ENCODE measurements at regions not wholly inside any gene's neighbourhood (a gene's known extent, or its start where the extent isn't known, plus 50 kb on each side); places are given as distances from the start of the nearest gene placed in this dataset.

- intact Hi-C loops (cut with DNase I; ENCODE audit: low total_unique reads): no loop called here
- TF ChIP-seq POLR2AphosphoS5 (IDR thresholded peaks at IDR 0.05): no peak
- TF ChIP-seq CTCF (IDR thresholded peaks at IDR 0.05): no peak
- no peak for TF ChIP-seq POLR2A (IDR thresholded peaks at IDR 0.05)
Measured at GRCh38 chr1:80023358-80023757, 1016.8 kb upstream of the ADGRL4 start.

GRCh38 chr1:80021891-80022290 is 1015.4 kb upstream of the ADGRL4 start:
- Histone ChIP-seq H3K9me3 (no peaks in the 10 kb centered on the region), H3K4me3 (no peak overlapping the region), H3K27me3 (no peaks in the 10 kb centered on the region), H3K27ac (no peak overlapping the region), H3K36me3 (no peaks in the 10 kb centered on the region), H3K4me1 (no peaks in the 10 kb centered on the region)
- TF ChIP-seq POLR2A (IDR thresholded peaks at IDR 0.05) (no peak), POLR2AphosphoS5 (IDR thresholded peaks at IDR 0.05) (no peak), CTCF (IDR thresholded peaks at IDR 0.05) (no peak)
- intact Hi-C loops (cut with DNase I; ENCODE audit: low total_unique reads): no loop called here
- no peak for DNase-seq (ENCODE audit: low spot score in 2 of 2)

More at GRCh38 chr1:80023358-80023757, 1016.8 kb upstream of the ADGRL4 start:
- Histone ChIP-seq H3K9me3 (no peaks in the 10 kb centered on the region), H3K36me3 (no peaks in the 10 kb centered on the region), H3K4me1 (no peaks in the 10 kb centered on the region), H3K27ac (no peak overlapping the region), H3K27me3 (no peaks in the 10 kb centered on the region), H3K4me3 (no peak overlapping the region)
- no peak for DNase-seq (ENCODE audit: low spot score in 2 of 2)

GRCh38 chr1:80018348-80018747 is 1011.8 kb upstream of the ADGRL4 start:
- DNase-seq (ENCODE audit: low spot score in 2 of 2): no peak
- intact Hi-C loops (cut with DNase I; ENCODE audit: low total_unique reads): no loop called here
- H3K4me3 ChIP-seq: no peak overlapping the region
- H3K9me3 ChIP-seq: no peaks in the 10 kb centered on the region
- no peaks in the 10 kb centered on the region for H3K27me3 ChIP-seq
- no peak for TF ChIP-seq POLR2AphosphoS5 (IDR thresholded peaks at IDR 0.05)
- no peak for TF ChIP-seq POLR2A (IDR thresholded peaks at IDR 0.05)
- TF ChIP-seq CTCF (IDR thresholded peaks at IDR 0.05): no peak
- no peak overlapping the region for H3K27ac ChIP-seq
- no peaks in the 10 kb centered on the region for H3K36me3 ChIP-seq
- H3K4me1 ChIP-seq: no peaks in the 10 kb centered on the region

- TF ChIP-seq POLR2A (IDR thresholded peaks at IDR 0.05) (no peak), POLR2AphosphoS5 (IDR thresholded peaks at IDR 0.05) (no peak), CTCF (IDR thresholded peaks at IDR 0.05) (no peak)
- Histone ChIP-seq H3K27ac (no peak overlapping the region), H3K27me3 (no peaks in the 10 kb centered on the region), H3K4me3 (no peak overlapping the region), H3K36me3 (no peaks in the 10 kb centered on the region), H3K9me3 (no peaks in the 10 kb centered on the region), H3K4me1 (no peaks in the 10 kb centered on the region)
- intact Hi-C loops (cut with DNase I; ENCODE audit: low total_unique reads): no loop called here
- no peak for DNase-seq (ENCODE audit: low spot score in 2 of 2)
Measured at GRCh38 chr1:80008934-80009333, 1002.4 kb upstream of the ADGRL4 start.

GRCh38 chr1:80003250-80003649 is 996.7 kb upstream of the ADGRL4 start:
- H3K4me1 ChIP-seq: no peaks in the 10 kb centered on the region
- H3K36me3 ChIP-seq: no peaks in the 10 kb centered on the region
- H3K9me3 ChIP-seq: no peaks in the 10 kb centered on the region
- no peak overlapping the region for H3K4me3 ChIP-seq
- no peak for TF ChIP-seq POLR2A (IDR thresholded peaks at IDR 0.05)
- TF ChIP-seq CTCF (IDR thresholded peaks at IDR 0.05): no peak
- no peak for TF ChIP-seq POLR2AphosphoS5 (IDR thresholded peaks at IDR 0.05)
- intact Hi-C loops (cut with DNase I; ENCODE audit: low total_unique reads): no loop called here
- H3K27ac ChIP-seq: no peak overlapping the region
- no peaks in the 10 kb centered on the region for H3K27me3 ChIP-seq
- no peak for DNase-seq (ENCODE audit: low spot score in 2 of 2)

Data from breast epithelium (tissue), 4 donors.